ENCODE measurements at regions not wholly inside any gene's neighbourhood (a gene's known extent, or its start where the extent isn't known, plus 50 kb on each side); places are given as distances from the start of the nearest gene placed in this dataset.

DNA sequence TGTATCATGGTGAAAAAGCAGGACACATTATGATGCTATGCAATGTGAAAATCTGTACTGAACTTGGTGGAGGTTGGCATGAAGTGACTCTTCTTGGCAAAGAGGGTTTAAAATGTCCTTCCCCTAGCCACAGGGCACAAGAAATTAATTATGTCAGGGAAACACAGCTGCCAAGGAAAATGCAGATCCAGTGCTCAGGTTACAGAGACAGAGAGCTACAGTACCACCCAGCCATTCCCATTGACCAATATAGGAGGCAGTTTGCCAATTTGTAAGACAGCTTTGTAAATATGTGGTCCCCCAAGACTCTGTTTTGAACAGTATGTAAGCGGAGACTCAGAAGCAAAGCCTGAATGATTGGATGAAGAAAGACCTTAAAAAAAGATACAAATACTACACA is 69.4 kb upstream of the KLF12 start:
- POLR2A ChIA-PET, result no interaction called here
- no peak overlapping the region for H3K27ac ChIP-seq (ENCODE audit: extremely low read length, insufficient read depth, low read length)
- no peaks in the 10 kb centered on the region for H3K79me2 ChIP-seq (ENCODE audit: insufficient read depth, low read length)
- in situ Hi-C loops (cut with HindIII; ENCODE audit: extremely low pct_ligation_motif_present, low pct_unique_long_range_greater_than_20kb) (no loop called here), intact Hi-C loops (cut with micrococcal nuclease; ENCODE audit: unreplicated experiment) (no loop called here)
- no peaks in the 10 kb centered on the region for H4K20me1 ChIP-seq (ENCODE audit: insufficient read depth, low read length)
- H2AFZ ChIP-seq (ENCODE audit: low read length), result no peak overlapping the region
- no peak overlapping the region for H3K4me2 ChIP-seq (ENCODE audit: low read depth, low read length)
- H3K4me1 ChIP-seq (ENCODE audit: insufficient read depth, low read length), result no peaks in the 10 kb centered on the region
- no peak for FAIRE-seq
- TF ChIP-seq HOXD1 (CRISPR knock-in tag; IDR thresholded peaks at IDR 0.05) (no peak), ZNF616 (CRISPR knock-in tag; IDR thresholded peaks at IDR 0.05; ENCODE audit: low read depth) (no peak), HCFC1 (IDR thresholded peaks at IDR 0.05; ENCODE audit: low read depth, low read length) (no peak), RAD21 (CRISPR knock-in tag; IDR thresholded peaks at IDR 0.05) (no peak), ZNF841 (CRISPR knock-in tag; IDR thresholded peaks at IDR 0.05; ENCODE audit: borderline replicate concordance) (no peak), SALL1 (CRISPR knock-in tag; IDR thresholded peaks at IDR 0.05) (no peak), TBX2 (CRISPR knock-in tag; IDR thresholded peaks at IDR 0.05; ENCODE audit: borderline replicate concordance) (no peak), CBX5 (CRISPR knock-in tag; IDR thresholded peaks at IDR 0.05; ENCODE audit: borderline replicate concordance) (no peak), NR3C1 (CRISPR knock-in tag; IDR thresholded peaks at IDR 0.05) (no peak), ZNF572 (CRISPR knock-in tag; IDR thresholded peaks at IDR 0.05) (no peak), MTA1 (CRISPR knock-in tag; IDR thresholded peaks at IDR 0.05; ENCODE audit: borderline replicate concordance) (no peak), ZSCAN31 (CRISPR knock-in tag; IDR thresholded peaks at IDR 0.05; ENCODE audit: low read depth) (no peak), SYNCRIP (IDR thresholded peaks at IDR 0.05; ENCODE audit: insufficient read depth, low read depth, low read length) (no peak), MAFG (CRISPR knock-in tag; IDR thresholded peaks at IDR 0.05) (no peak)
- TF ChIP-seq, protein P1, sequence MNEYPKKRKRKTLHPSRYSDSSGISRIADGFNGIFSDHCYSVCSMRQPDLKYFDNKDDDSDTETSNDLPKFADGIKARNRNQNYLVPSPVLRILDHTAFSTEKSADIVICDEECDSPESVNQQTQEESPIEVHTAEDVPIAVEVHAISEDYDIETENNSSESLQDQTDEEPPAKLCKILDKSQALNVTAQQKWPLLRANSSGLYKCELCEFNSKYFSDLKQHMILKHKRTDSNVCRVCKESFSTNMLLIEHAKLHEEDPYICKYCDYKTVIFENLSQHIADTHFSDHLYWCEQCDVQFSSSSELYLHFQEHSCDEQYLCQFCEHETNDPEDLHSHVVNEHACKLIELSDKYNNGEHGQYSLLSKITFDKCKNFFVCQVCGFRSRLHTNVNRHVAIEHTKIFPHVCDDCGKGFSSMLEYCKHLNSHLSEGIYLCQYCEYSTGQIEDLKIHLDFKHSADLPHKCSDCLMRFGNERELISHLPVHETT (CRISPR knock-in tag; conservative IDR thresholded peaks at IDR 0.05), result no peak
- TF ChIP-seq, protein P2, sequence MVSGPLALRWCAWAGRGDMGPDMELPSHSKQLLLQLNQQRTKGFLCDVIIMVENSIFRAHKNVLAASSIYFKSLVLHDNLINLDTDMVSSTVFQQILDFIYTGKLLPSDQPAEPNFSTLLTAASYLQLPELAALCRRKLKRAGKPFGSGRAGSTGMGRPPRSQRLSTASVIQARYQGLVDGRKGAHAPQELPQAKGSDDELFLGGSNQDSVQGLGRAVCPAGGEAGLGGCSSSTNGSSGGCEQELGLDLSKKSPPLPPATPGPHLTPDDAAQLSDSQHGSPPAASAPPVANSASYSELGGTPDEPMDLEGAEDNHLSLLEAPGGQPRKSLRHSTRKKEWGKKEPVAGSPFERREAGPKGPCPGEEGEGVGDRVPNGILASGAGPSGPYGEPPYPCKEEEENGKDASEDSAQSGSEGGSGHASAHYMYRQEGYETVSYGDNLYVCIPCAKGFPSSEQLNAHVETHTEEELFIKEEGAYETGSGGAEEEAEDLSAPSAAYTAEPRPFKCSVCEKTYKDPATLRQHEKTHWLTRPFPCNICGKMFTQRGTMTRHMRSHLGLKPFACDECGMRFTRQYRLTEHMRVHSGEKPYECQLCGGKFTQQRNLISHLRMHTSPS (CRISPR knock-in tag; IDR thresholded peaks at IDR 0.05; ENCODE audit: low read depth), result no peak
- no peaks in the 10 kb centered on the region for H3K36me3 ChIP-seq (replicated peaks in 1 of 2; ENCODE audit: control insufficient read depth in 1 of 2, insufficient read depth in 2 of 2, low read length in 2 of 2)
- CTCF ChIA-PET (ENCODE audit: low intra/inter-chr PET ratio, low total read pairs), result no interaction called here
- H3K9ac ChIP-seq (ENCODE audit: insufficient read depth, low read depth, low read length), result no peak overlapping the region
- no peaks in the 10 kb centered on the region for H3K9me3 ChIP-seq (ENCODE audit: low read length)
- 48% methylated on average over 1 of the region's 1 CpG for WGBS (ENCODE audit: low lambda C conversion rate)
- no peak for ATAC-seq
- no peak for DNase-seq (ENCODE audit: low spot score)
- H3K4me3 ChIP-seq (replicated peaks in 1 of 3; ENCODE audit: insufficient read depth in 1 of 3, low read depth in 2 of 3, low read length in 3 of 3), result no peak overlapping the region
- BruUV-seq (replicated peaks), result no TSS peak
- no peaks in the 10 kb centered on the region for H3K27me3 ChIP-seq (ENCODE audit: control insufficient read depth in 1 of 2, insufficient read depth in 2 of 2, low read length in 2 of 2)
